GM12873 (cell line): ENCODE measurements at regions not wholly inside any gene's neighbourhood (a gene's known extent, or its start where the extent isn't known, plus 50 kb on each side); places are given as distances from the start of the nearest gene placed in this dataset.

ENCODE experiments used
- CTCF ChIP-seq: IDR thresholded peaks from 2 replicates; pipeline ENCODE4 v1.5.1; 2012; ENCODE audit warnings: low read depth, mild to moderate bottlenecking, moderate library complexity, low read length, control low read depth; ENCODE audit not compliant: insufficient read depth; ENCODE audit errors: missing control alignments

- no peak for TF ChIP-seq CTCF
Measured at GRCh38 chr13:75013818-75014217, 468.2 kb downstream of the TBC1D4 start.

GRCh38 chr13:75010941-75011340, 471.0 kb downstream of the TBC1D4 start:
- no peak for TF ChIP-seq CTCF

GRCh38 chr13:75008926-75009325, 473.0 kb downstream of the TBC1D4 start:
- no peak for TF ChIP-seq CTCF

- TF ChIP-seq CTCF = no peak
Measured at GRCh38 chr13:74990992-74991391, 491.0 kb downstream of the TBC1D4 start.

- no peak for TF ChIP-seq CTCF
Measured at GRCh38 chr13:74987124-74987690, 494.8 kb downstream of the TBC1D4 start.

GRCh38 chr13:74986609-74987008, 495.4 kb downstream of the TBC1D4 start:
- TF ChIP-seq CTCF = no peak

GRCh38 chr13:74979703-74980102, 502.3 kb downstream of the TBC1D4 start:
- no peak for TF ChIP-seq CTCF
